ENCODE measurements at regions not wholly inside any gene's neighbourhood (a gene's known extent, or its start where the extent isn't known, plus 50 kb on each side); places are given as distances from the start of the nearest gene placed in this dataset.
"Not testable (repeated sequence)": the region's sequence is repeated elsewhere in the genome, so short reads cannot be mapped to it uniquely, and the experiment has no call there.

GRCh38 chr17:71790791-71791190 lies 330.0 kb upstream of the SOX9 start:
- no peaks in the 10 kb centered on the region for H3K36me3 Mint-ChIP-seq (ENCODE audit: low read depth)
- no peak for DNase-seq (ENCODE audit: low spot score)
- intact Hi-C loops (cut with micrococcal nuclease), result no loop called here
- H3K27ac Mint-ChIP-seq, result no peak overlapping the region
- no peak overlapping the region for H3K4me3 Mint-ChIP-seq (ENCODE audit: low read depth)
- H3K9me3 Mint-ChIP-seq, result peaks cover 3% of the 10 kb centered on the region
- no peaks in the 10 kb centered on the region for H3K4me1 Mint-ChIP-seq (ENCODE audit: low read depth)
- no peaks in the 10 kb centered on the region for H3K27me3 Mint-ChIP-seq (ENCODE audit: low read depth)

- intact Hi-C loops (cut with micrococcal nuclease), result no loop called here
- Mint-ChIP-seq H3K27me3 (ENCODE audit: low read depth) (no peaks in the 10 kb centered on the region), H3K36me3 (ENCODE audit: low read depth) (no peaks in the 10 kb centered on the region), H3K4me3 (ENCODE audit: low read depth) (no peak overlapping the region), H3K4me1 (ENCODE audit: low read depth) (no peaks in the 10 kb centered on the region), H3K9me3 (peaks cover 5% of the 10 kb centered on the region), H3K27ac (no peak overlapping the region)
- DNase-seq (ENCODE audit: low spot score), result no peak
These were observed 329.5 kb upstream of the SOX9 start for GRCh38 chr17:71791311-71791710.

- no peak for DNase-seq (ENCODE audit: low spot score)
- no peak overlapping the region for H3K27ac Mint-ChIP-seq
- no peaks in the 10 kb centered on the region for H3K36me3 Mint-ChIP-seq (ENCODE audit: low read depth)
- no peaks in the 10 kb centered on the region for H3K4me1 Mint-ChIP-seq (ENCODE audit: low read depth)
- H3K4me3 Mint-ChIP-seq (ENCODE audit: low read depth), result no peak overlapping the region
- no peaks in the 10 kb centered on the region for H3K27me3 Mint-ChIP-seq (ENCODE audit: low read depth)
- intact Hi-C loops (cut with micrococcal nuclease), result no loop called here
- H3K9me3 Mint-ChIP-seq, result peaks cover 7% of the 10 kb centered on the region
These were observed 327.9 kb upstream of the SOX9 start for GRCh38 chr17:71792966-71793365.

GRCh38 chr17:71793518-71793917 lies 327.3 kb upstream of the SOX9 start:
- no peak for DNase-seq (ENCODE audit: low spot score)
- no peaks in the 10 kb centered on the region for H3K36me3 Mint-ChIP-seq (ENCODE audit: low read depth)
- H3K27me3 Mint-ChIP-seq (ENCODE audit: low read depth), result no peaks in the 10 kb centered on the region

GRCh38 chr17:71798701-71799100 lies 322.1 kb upstream of the SOX9 start:
- Mint-ChIP-seq H3K4me3 (ENCODE audit: low read depth) (no peak overlapping the region), H3K4me1 (ENCODE audit: low read depth) (no peaks in the 10 kb centered on the region), H3K36me3 (ENCODE audit: low read depth) (no peaks in the 10 kb centered on the region), H3K9me3 (peaks cover 19% of the 10 kb centered on the region), H3K27me3 (ENCODE audit: low read depth) (no peaks in the 10 kb centered on the region), H3K27ac (no peak overlapping the region)
- intact Hi-C loops (cut with micrococcal nuclease), result no loop called here
- no peak for DNase-seq (ENCODE audit: low spot score)

More at GRCh38 chr17:71793518-71793917, 327.3 kb upstream of the SOX9 start:
- no peak overlapping the region for H3K4me3 Mint-ChIP-seq (ENCODE audit: low read depth)
- H3K27ac Mint-ChIP-seq, result no peak overlapping the region
- H3K4me1 Mint-ChIP-seq (ENCODE audit: low read depth), result no peaks in the 10 kb centered on the region
- intact Hi-C loops (cut with micrococcal nuclease), result no loop called here
- H3K9me3 Mint-ChIP-seq, result peaks cover 7% of the 10 kb centered on the region

GRCh38 chr17:71799657-71800056 lies 321.2 kb upstream of the SOX9 start:
- DNase-seq (ENCODE audit: low spot score), result no peak

GRCh38 chr17:71801301-71801700 lies 319.5 kb upstream of the SOX9 start:
- intact Hi-C loops (cut with micrococcal nuclease), result no loop called here
- Mint-ChIP-seq H3K4me3 (ENCODE audit: low read depth) (no peak overlapping the region), H3K36me3 (ENCODE audit: low read depth) (no peaks in the 10 kb centered on the region), H3K9me3 (peaks cover 17% of the 10 kb centered on the region), H3K27me3 (ENCODE audit: low read depth) (no peaks in the 10 kb centered on the region), H3K27ac (no peak overlapping the region), H3K4me1 (ENCODE audit: low read depth) (no peaks in the 10 kb centered on the region)
- no peak for DNase-seq (ENCODE audit: low spot score)

More at GRCh38 chr17:71799657-71800056, 321.2 kb upstream of the SOX9 start:
- H3K4me3 Mint-ChIP-seq (ENCODE audit: low read depth), result no peak overlapping the region
- intact Hi-C loops (cut with micrococcal nuclease), result no loop called here
- H3K27ac Mint-ChIP-seq, result no peak overlapping the region
- peaks cover 16% of the 10 kb centered on the region for H3K9me3 Mint-ChIP-seq
- H3K36me3 Mint-ChIP-seq (ENCODE audit: low read depth), result no peaks in the 10 kb centered on the region
- H3K4me1 Mint-ChIP-seq (ENCODE audit: low read depth), result no peaks in the 10 kb centered on the region
- H3K27me3 Mint-ChIP-seq (ENCODE audit: low read depth), result no peaks in the 10 kb centered on the region

GRCh38 chr17:71802663-71803062 lies 318.2 kb upstream of the SOX9 start:
- Mint-ChIP-seq H3K4me1 (ENCODE audit: low read depth) (no peaks in the 10 kb centered on the region), H3K4me3 (ENCODE audit: low read depth) (no peak overlapping the region), H3K27me3 (ENCODE audit: low read depth) (no peaks in the 10 kb centered on the region), H3K36me3 (ENCODE audit: low read depth) (no peaks in the 10 kb centered on the region), H3K27ac (no peak overlapping the region), H3K9me3 (peaks cover 19% of the 10 kb centered on the region)
- intact Hi-C loops (cut with micrococcal nuclease), result no loop called here
- DNase-seq (ENCODE audit: low spot score), result no peak

- no peak for DNase-seq (ENCODE audit: low spot score)
- H3K9me3 Mint-ChIP-seq, result peaks cover 24% of the 10 kb centered on the region
- no peaks in the 10 kb centered on the region for H3K27me3 Mint-ChIP-seq (ENCODE audit: low read depth)
- no peaks in the 10 kb centered on the region for H3K36me3 Mint-ChIP-seq (ENCODE audit: low read depth)
- H3K4me1 Mint-ChIP-seq (ENCODE audit: low read depth), result no peaks in the 10 kb centered on the region
- H3K4me3 Mint-ChIP-seq (ENCODE audit: low read depth), result no peak overlapping the region
- no peak overlapping the region for H3K27ac Mint-ChIP-seq
- intact Hi-C loops (cut with micrococcal nuclease), result no loop called here
These were observed 317.1 kb upstream of the SOX9 start for GRCh38 chr17:71803656-71804284.

- Mint-ChIP-seq H3K4me1 (ENCODE audit: low read depth) (no peaks in the 10 kb centered on the region), H3K4me3 (ENCODE audit: low read depth) (no peak overlapping the region), H3K27me3 (ENCODE audit: low read depth) (no peaks in the 10 kb centered on the region), H3K9me3 (peaks cover 25% of the 10 kb centered on the region), H3K36me3 (ENCODE audit: low read depth) (no peaks in the 10 kb centered on the region), H3K27ac (no peak overlapping the region)
- intact Hi-C loops (cut with micrococcal nuclease), result no loop called here
- no peak for DNase-seq (ENCODE audit: low spot score)
These were observed 311.3 kb upstream of the SOX9 start for GRCh38 chr17:71809537-71809936.

- DNase-seq (ENCODE audit: low spot score); H3K27ac Mint-ChIP-seq; intact Hi-C loops (cut with micrococcal nuclease); H3K27me3 Mint-ChIP-seq (ENCODE audit: low read depth); H3K4me3 Mint-ChIP-seq (ENCODE audit: low read depth); H3K36me3 Mint-ChIP-seq (ENCODE audit: low read depth); H3K4me1 Mint-ChIP-seq (ENCODE audit: low read depth): not testable (repeated sequence)
- H3K9me3 Mint-ChIP-seq, result peaks cover 26% of the 10 kb centered on the region
These were observed 307.0 kb upstream of the SOX9 start for GRCh38 chr17:71813861-71814260.

GRCh38 chr17:71821511-71821910 lies 299.3 kb upstream of the SOX9 start:
- no peaks in the 10 kb centered on the region for H3K27me3 Mint-ChIP-seq (ENCODE audit: low read depth)
- intact Hi-C loops (cut with micrococcal nuclease), result no loop called here
- no peak for DNase-seq (ENCODE audit: low spot score)
- H3K36me3 Mint-ChIP-seq (ENCODE audit: low read depth), result no peaks in the 10 kb centered on the region
- H3K4me1 Mint-ChIP-seq (ENCODE audit: low read depth), result no peaks in the 10 kb centered on the region
- H3K9me3 Mint-ChIP-seq, result peaks cover 29% of the 10 kb centered on the region
- no peak overlapping the region for H3K27ac Mint-ChIP-seq
- H3K4me3 Mint-ChIP-seq (ENCODE audit: low read depth), result no peak overlapping the region

- H3K27me3 Mint-ChIP-seq (ENCODE audit: low read depth), result no peaks in the 10 kb centered on the region
- intact Hi-C loops (cut with micrococcal nuclease), result no loop called here
- no peak overlapping the region for H3K4me3 Mint-ChIP-seq (ENCODE audit: low read depth)
- H3K4me1 Mint-ChIP-seq (ENCODE audit: low read depth), result no peaks in the 10 kb centered on the region
- no peaks in the 10 kb centered on the region for H3K36me3 Mint-ChIP-seq (ENCODE audit: low read depth)
- peaks cover 19% of the 10 kb centered on the region for H3K9me3 Mint-ChIP-seq
- no peak overlapping the region for H3K27ac Mint-ChIP-seq
- no peak for DNase-seq (ENCODE audit: low spot score)
These were observed 296.1 kb upstream of the SOX9 start for GRCh38 chr17:71824671-71825070.

GRCh38 chr17:71825687-71826086 lies 295.1 kb upstream of the SOX9 start:
- Mint-ChIP-seq H3K9me3 (peaks cover 18% of the 10 kb centered on the region), H3K36me3 (ENCODE audit: low read depth) (no peaks in the 10 kb centered on the region), H3K4me3 (ENCODE audit: low read depth) (no peak overlapping the region), H3K27me3 (ENCODE audit: low read depth) (no peaks in the 10 kb centered on the region), H3K4me1 (ENCODE audit: low read depth) (no peaks in the 10 kb centered on the region), H3K27ac (no peak overlapping the region)
- DNase-seq (ENCODE audit: low spot score), result no peak
- intact Hi-C loops (cut with micrococcal nuclease), result no loop called here

Measured in activated T-helper 2 cell treated with anti-CD3 and anti-CD28 coated beads, Interferon-gamma antibody, Interleukin-2, Interleukin-4, amounts not matched to agents 10 μg/mL and 5 μg/mL and 100 μg/mL, durations not matched to agents 14 hours and 24 hours and 36 hours (primary cell).